HUDEP-2 (cell line): ENCODE measurements at regions not wholly inside any gene's neighbourhood (a gene's known extent, or its start where the extent isn't known, plus 50 kb on each side); places are given as distances from the start of the nearest gene placed in this dataset.
"Not testable (repeated sequence)": the region's sequence is repeated elsewhere in the genome, so short reads cannot be mapped to it uniquely, and the experiment has no call there.

Experiments used
- DNase-seq, 76 experiments: peaks; one replicate each; lab custom pipeline; 2025; ENCODE audit not compliant: unreplicated experiment in 76 of 76; lab: John Stamatoyannopoulos, UW

- no peak for DNase-seq
These were observed 110.1 kb downstream of the ERMARD start for GRCh38 chr6:169861431-169862042.

- DNase-seq: no peak
These were observed 108.7 kb downstream of the ERMARD start for GRCh38 chr6:169859978-169860703.

GRCh38 chr6:169859401-169859977, 108.1 kb downstream of the ERMARD start:
- DNase-seq: no peak

- no peak for DNase-seq
These were observed 107.5 kb downstream of the ERMARD start for GRCh38 chr6:169858935-169859351.

GRCh38 chr6:169858293-169858934, 107.0 kb downstream of the ERMARD start:
- no peak for DNase-seq

GRCh38 chr6:169857343-169858292, 106.2 kb downstream of the ERMARD start:
- no peak for DNase-seq

GRCh38 chr6:169856442-169857342, 105.3 kb downstream of the ERMARD start:
- DNase-seq: not testable (repeated sequence)

GRCh38 chr6:169854813-169855212, 103.4 kb downstream of the ERMARD start:
- DNase-seq: no peak

GRCh38 chr6:169854083-169854725, 102.8 kb downstream of the ERMARD start:
- no peak for DNase-seq

- DNase-seq: no peak
These were observed 102.0 kb downstream of the ERMARD start for GRCh38 chr6:169853196-169854082.

- no peak for DNase-seq
These were observed 101.2 kb downstream of the ERMARD start for GRCh38 chr6:169852504-169853195.

- DNase-seq: no peak
These were observed 100.5 kb downstream of the ERMARD start for GRCh38 chr6:169851641-169852503.

GRCh38 chr6:169850746-169851145, 99.3 kb downstream of the ERMARD start:
- DNase-seq: no peak

GRCh38 chr6:169850154-169850553, 98.7 kb downstream of the ERMARD start:
- DNase-seq: no peak

GRCh38 chr6:169849396-169849795, 98.0 kb downstream of the ERMARD start:
- DNase-seq: no peak

- no peak for DNase-seq
These were observed 97.5 kb downstream of the ERMARD start for GRCh38 chr6:169848946-169849345.
